GM21825 (cell line): ENCODE measurements at regions not wholly inside any gene's neighbourhood (a gene's known extent, or its start where the extent isn't known, plus 50 kb on each side); places are given as distances from the start of the nearest gene placed in this dataset.
"Not testable (repeated sequence)": the region's sequence is repeated elsewhere in the genome, so short reads cannot be mapped to it uniquely, and the experiment has no call there.

Experiments used
- ATAC-seq: cut with Tn5 transposase; IDR thresholded peaks from one replicate; pipeline ENCODE4 v1.9.1; 2021; ENCODE audit warnings: mild to moderate bottlenecking, moderate library complexity; ENCODE audit not compliant: unreplicated experiment

DNA sequence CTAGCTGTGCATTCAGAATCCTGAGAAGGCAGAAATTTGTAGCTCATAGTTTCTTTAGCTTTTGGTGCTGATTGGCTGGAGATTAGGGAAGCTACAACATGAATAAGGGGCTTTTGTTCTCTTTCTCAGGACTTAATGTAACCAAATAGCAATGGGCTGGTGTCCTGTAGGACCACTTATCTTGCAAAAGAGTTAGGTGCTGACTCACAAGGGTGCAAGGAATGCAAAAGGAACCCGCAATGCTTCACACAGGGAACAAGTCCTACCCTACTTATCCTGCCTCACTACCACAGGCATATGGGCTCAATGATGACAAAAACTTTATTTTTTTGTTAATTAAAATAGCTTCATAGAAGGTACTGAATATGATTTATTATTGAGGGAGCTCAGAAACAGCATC, 541.5 kb downstream of the AMY1C start:
- no peak for ATAC-seq

DNA sequence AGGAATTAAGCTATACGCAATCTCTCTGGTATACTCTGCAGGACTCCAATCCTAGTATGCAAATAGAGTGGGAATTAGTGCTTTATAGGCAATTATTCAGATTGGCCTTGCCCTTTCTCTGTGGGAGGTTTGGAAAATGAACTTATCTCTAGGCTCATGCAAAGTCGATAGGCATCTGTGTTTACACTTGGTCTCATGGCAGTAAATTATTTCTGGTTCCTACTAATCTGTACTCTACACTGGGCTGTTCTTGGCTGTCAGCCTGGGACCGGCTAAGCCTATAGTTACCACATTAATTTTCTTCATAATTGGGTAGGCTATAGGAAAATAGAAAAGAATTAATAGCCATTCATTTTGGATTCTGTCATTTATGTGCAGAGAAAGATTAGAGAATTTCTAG, 544.6 kb downstream of the AMY1C start:
- no peak for ATAC-seq

DNA sequence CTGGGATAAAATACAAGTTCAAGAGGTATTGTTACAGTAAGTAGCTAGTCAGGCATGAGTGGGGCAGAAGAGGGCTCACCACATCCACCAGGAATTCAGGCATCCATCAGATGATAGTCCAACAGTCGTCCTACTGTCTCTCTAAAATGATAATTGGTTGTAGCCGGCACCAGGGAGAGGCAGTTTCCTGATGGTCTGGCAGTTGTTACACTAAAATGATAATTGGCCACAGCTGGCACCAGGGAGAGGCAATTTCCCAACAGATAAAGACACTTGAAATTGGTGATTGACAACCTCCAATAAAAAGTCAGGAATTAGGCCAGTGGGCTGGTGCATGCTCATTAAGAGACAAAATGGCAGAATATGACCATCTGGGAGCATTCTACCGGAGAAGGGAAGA, 545.8 kb downstream of the AMY1C start:
- no peak for ATAC-seq

DNA sequence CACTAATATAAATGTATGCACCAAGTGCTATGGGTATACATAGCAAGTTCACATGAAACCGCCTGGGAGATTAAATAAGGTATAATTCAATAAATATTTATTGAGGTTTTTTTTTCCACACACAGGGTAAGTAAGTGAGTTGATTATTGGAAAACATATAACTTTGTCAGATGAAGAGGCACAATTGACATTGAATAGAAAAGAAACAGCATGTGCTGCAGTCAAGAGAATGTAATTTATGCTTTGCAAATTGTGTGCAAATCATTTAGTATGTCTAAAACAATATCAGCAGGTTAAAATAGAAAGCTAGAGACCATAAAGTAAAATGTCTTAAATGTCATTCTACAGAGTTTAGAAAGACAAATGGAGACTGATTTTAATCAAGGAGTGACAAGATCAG, 560.0 kb downstream of the AMY1C start:
- no peak for ATAC-seq

DNA sequence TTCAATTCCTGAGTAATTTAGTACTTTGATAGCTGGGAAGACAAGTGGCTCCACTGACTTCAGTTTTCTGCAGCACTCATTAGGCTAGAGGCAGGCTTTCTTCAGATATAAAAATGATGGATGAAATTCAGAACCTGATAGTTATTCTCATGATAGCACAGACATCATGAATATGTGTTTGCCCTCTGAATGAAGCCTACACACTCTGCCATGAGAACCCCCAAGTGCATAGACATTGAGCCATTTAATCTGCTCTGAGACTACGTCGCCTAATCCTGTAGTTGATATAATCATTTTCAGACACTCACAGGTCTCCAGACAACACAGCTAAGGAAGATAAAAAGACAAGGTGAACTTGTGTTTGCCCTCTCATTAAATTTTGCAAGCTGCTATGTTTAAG, 566.1 kb downstream of the AMY1C start:
- ATAC-seq = no peak

DNA sequence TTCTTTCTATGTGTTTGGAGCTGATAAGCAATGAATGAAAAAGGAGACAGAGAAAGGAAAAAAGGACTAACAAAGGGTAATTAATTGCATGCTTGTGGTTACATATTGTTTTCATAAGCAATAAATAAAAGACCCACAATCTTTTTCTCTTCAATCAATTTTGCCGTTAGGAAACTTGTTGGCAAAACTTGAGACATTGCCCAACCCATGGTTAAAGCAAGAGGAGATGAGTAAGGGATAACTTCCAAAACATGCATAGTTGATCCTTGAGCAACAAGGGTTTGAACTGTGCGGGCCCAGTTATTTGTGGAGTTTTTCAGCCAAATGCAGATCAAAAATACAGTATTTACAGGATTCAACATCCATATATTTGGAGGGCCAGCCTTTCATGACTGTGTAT, 572.4 kb downstream of the AMY1C start:
- ATAC-seq = no peak

DNA sequence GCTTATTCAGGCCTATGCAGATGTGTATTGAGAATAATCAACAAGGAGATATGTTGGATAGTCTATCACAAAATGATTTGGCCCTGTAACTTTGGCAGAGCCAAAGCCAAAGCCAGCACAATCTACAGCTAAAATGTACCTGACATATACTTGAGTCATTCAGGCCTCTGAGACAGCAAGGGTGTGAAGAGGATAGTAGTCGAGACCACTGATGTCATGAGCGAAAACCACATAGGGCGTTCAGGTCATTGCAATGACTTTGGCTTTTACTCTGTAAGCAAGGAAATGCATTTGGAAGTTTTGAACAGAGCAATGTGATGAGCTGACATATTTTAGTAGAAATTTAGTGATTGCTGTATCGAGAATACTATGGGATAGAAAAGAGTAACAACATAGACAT, 579.6 kb downstream of the AMY1C start:
- no peak for ATAC-seq

DNA sequence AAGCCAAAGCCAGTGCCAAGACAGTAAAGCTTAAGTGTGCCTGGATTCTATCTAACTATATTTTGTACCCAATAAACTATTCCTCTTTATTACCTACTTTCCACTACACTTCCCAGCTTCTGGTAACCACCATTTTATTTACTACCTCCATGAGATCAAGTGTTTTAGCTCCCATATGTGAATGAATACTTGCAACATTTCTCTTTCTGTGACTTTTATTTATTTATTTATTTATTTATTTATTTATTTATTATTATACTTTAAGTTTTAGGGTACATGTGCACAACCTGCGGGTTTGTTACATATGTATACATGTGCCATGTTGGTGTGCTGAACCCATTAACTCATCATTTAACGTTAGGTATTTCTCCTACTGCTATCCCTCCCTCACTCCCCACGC, 582.1 kb downstream of the AMY1C start:
- no peak for ATAC-seq

DNA sequence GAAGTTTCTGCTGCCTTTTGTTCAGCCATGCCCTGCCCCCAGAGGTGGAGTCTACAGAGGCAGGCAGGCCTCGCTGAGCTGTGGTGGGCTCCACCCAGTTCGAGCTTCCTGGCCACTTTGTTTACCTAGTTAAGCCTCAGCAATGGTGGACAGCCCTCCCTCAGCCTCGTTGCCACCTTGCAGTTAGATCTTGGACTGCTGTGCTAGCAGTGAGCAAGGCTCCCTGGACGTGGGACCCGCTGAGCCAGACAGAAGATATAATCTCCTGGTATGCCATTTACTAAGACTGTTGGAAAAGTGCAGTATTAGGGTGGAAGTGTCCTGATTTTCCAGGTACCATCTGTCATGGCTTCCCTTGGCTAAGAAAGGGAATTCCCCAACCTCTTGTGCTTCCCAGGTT, 588.2 kb downstream of the AMY1C start:
- not testable (repeated sequence) for ATAC-seq

DNA sequence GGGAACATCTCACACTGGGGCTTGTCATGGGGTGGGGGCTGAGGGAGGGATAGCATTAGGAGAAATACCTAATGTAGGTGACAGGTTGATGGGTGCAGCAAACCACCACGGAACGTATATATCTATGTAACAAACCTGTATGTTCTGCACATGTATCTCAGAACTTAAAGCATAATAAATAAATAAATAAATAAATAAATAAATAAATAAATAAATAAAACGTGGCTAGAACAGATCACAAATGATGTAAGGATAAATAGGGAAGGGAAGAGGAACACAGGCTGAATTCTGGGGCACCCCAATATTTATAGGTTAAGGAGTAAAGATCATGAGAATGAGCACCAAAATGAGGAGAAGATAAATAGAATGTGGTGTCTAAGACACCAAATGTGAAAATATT, 592.2 kb downstream of the AMY1C start:
- no peak for ATAC-seq

DNA sequence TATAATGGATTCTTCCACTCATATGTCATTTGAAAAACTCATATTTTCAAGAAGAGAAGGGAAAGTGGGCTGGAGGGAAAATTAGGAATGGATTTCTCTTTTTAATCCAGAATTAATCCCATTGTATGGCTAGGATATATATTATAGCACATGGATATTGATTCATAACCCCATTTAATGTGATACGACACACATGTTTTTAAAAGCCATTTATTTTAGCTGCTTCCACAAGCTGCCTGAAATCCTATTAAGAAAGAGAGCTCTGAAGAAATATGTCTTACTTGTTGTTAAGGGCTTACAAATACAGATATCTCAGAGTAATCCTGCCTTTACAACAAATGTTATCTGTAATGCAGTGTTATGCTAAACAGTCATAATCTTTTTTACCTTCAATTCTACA, 598.6 kb downstream of the AMY1C start:
- no peak for ATAC-seq

DNA sequence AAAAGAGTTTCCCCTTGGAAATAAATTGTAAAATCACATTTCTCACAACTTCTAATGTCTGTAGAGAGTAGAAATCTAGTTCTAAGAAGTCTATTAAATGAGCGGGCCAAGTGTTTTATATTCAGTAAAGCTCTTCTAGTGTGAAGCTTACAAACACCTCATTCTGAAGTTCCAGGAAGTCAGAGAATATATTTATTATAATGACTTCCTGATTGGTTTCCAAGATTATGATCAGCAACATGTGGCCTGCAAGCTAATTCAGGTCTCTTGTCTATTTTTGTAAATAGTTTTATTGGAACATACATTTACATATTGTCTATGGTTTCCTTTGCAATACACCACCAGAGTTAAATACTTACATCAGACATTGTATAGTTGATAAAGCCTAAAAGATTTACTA, 603.9 kb downstream of the AMY1C start:
- ATAC-seq = no peak

DNA sequence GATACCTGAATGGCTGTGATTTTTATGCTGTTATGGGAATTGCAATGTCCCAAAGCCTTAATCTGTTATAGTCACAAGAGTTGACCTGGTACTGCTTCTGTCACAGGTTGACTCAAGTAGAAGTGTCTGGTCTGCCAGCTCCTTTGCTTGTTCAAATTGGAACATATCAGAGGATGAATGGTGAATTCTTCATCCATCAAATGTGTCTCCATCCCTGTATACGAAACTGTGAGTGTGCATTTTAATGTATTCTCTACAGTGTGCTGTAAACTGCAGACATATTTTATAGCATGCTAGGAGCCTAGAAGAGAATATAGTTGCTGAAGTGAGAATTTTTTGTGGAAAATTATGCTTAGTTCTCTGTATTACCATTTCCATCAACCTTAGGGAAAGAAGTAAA, 608.4 kb downstream of the AMY1C start:
- no peak for ATAC-seq

DNA sequence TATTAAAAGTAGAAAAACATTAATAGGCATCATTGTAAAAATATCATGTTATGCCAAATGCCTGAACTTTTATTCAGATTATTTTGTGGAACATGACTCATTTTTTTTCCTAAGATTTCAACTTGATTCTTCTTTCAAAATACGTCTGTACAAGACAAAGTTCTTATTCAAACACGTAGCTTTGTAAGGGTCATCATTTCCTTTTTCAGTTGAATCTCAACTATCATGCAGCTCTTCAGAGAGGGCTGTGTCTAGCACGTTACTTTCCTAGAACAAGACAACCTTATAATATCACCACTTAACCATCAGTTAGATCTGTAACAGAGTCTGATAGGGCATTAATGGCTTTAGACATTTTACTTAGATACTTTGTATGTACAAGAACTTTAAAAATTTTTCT, 608.9 kb downstream of the AMY1C start:
- ATAC-seq = no peak

DNA sequence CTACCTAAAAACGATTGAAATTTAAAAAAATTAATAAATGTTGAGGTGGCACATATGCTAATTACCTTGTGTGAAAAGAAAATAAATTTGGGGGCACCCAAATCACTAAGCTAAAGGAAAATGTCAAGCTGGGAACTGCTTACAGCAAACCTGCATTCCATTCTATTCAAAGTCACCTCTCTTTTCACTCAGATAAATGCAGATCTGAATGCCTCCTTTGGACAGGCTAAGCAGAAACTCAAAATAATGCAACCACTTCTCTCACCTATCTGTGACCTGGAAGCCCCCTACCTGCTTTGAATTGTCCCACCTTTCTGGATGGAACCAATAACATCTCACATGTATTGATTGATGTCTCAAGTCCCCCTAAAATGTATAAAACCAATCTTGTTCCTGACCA, 628.7 kb downstream of the AMY1C start:
- no peak for ATAC-seq

DNA sequence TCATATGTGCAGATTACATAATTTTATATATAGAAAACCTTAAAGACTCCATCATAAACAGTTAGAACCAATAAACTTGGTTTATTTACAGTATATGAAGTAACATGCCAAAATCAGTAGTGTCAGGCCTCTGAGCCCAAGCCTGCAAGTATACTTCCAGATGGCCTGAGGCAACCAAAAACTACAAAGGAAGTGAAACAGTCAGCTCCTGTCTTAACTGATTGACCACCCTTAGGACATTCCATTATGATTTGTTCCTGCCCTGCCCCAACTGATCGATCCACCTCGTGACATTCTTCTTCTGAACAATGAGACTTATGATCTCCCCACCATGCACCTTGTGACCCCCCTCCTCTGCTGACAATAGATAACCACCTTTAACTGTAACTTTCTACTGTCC, 630.3 kb downstream of the AMY1C start:
- ATAC-seq = no peak

DNA sequence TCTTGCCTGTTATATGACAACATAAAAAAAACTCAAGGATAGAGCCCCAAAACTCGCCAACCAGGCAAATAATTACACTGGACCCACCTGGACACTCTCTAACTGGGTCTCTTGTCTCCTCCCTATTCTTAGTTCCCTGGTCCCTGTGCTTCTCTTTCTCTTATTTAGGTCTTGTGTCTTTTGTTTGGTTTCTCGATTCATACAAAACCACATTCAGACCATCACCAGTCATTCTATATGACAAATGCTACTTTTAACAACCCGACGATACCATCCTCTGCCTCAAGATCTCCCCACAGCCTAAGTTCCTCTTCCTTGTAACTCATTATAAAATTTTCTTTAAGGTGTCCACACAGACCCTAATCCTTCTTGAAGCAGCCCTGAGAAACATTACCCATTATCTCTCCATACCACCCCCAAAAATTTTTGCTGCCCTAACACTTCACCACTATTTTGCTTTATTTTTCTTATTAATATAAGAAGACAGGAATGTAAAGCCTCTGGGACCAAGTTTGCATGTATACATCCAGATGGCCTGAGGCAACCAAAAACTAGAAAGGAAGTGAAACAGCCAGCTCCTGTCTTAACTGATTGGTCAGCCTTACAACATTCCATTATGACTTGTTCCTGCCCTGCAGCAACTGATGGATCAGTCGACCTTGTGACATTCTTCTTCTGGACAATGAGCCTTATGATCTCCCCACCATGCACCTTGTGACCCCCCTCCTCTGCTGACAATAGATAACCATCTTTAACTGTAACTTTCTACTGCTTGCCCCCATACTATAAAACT, 638.2 kb downstream of the AMY1C start:
- ATAC-seq = no peak

DNA sequence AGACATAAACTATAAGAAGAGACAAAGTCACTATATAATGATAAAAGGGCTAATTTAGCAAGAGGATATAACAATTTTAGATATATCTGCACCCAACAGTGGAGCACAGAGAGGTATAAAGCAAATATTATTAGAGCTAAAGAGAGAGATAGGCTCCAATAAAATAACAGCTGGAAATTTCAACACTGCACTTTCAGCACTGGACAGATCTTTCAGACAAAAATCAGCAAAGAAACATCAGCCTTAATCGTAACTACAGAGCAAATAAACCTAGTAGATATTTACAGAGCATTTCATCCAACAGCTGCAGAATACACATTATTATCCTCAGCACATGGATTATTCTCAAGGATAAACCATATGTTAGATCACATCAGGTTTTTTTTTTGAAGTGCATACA, 642.9 kb downstream of the AMY1C start:
- ATAC-seq = no peak

DNA sequence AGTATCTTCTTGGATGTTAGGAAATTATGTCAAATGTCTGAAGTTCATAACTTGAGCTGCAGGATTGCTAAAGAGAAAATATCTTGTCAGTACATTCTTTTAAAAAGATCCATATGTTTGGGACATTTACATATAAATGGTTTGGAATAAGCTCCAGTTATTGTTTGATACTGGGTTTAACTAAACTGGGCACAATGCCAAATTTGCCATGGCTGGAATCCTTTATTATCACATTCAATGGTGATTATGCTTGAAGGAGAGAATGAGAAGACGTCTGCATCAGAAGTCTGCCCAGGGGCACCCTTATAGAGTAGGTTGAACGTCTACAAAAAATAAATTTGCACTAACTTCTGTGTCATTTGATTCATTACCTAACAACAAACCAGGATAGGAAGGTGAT, 652.5 kb downstream of the AMY1C start:
- ATAC-seq = no peak

DNA sequence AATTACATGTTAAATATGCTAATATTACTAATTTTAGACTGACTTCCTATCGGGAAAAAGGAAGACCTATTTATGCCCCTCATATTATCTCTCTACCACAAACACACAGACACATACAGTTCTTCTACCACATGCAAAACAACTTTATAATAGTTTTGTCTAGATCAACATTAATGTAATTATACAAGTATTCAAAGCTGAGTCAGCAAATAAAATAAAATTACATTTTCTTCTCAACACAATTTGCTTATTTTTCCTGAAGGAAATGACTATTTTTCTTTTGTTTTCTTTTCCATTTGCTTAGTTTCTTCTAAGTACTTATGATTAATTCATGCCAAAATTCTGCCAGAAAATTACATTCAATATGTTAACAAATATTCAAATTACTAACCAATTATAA, 654.2 kb downstream of the AMY1C start:
- ATAC-seq = no peak

DNA sequence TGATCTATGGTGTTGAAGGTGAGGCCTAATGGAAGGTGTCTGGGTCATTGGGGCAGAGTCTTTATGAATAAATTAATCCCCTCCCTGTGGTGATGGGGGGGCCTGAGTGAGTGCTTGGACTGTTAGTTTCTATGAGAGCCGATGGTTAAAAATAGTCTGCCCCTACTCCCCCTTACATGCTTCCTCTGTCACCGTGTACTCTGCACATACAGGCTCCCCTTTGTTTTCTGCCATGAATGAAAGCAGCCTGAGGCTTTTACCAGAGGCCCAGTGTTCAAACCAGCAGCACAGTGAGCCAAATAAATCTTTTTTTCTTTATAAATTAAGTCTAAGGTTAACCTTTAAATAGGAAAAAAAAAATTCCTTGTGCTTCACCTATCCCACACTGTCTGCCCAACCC, 657.0 kb downstream of the AMY1C start:
- ATAC-seq = no peak

DNA sequence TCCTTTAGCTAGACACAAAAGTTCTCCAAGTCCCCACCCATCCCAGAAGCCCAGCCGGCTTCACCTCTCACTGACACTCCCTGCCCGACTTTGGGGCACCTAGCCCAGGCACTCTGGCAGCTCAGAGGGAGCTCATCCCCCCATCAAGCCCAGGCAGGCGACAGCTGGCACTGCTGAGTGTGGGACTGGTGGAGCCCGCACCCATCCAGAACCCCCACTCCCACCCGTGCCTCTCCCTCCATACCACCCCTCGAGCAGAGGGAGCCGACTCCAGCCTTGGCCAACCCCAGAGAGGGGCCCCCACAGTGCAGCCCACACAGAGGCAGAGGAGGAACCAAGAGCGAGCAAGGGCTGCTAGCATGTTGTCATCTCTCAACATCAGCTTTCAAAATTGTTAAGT, 658.6 kb downstream of the AMY1C start:
- no peak for ATAC-seq

DNA sequence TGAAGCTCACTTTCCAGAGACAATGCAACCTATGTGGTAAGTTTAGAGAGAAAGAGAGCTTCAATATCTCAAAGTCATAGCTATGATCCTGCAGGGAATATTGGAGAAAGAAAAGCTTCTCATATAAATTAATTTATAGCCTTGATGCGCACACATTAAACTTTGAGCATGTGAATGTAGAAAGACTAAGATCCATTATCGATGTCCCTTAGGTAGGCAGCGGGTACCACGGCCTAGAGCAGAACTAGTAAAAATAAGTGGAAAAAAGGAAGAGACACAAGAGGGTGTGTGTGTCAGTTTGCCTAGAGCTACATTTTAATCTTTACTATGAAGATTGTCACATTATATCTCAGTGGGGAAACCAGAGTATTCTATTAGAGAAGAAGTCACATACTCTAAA, 685.6 kb downstream of the AMY1C start:
- no peak for ATAC-seq
